ENCODE measurements at regions not wholly inside any gene's neighbourhood (a gene's known extent, or its start where the extent isn't known, plus 50 kb on each side); places are given as distances from the start of the nearest gene placed in this dataset.

GRCh38 chr13:109448629-109449028 lies 337.8 kb downstream of the IRS2 start:
- POLR2A ChIA-PET (ENCODE audit: low non-redundant PET) = no interaction called here
- H3K27ac ChIP-seq = no peak overlapping the region
- no peak for DNase-seq (ENCODE audit: low spot score)
- CTCF ChIA-PET = interaction anchor here (0.6 kb wide), 1 partner anchor 25 kb away, joined by 3 read pairs; no protein-coding TSS in a partner anchor
- no peak for TF ChIP-seq CTCF (conservative IDR thresholded peaks at IDR 0.05; ENCODE audit: low read depth)

GRCh38 chr13:109447667-109448066 lies 338.7 kb downstream of the IRS2 start:
- no peak overlapping the region for H3K27ac ChIP-seq
- CTCF ChIA-PET = no interaction called here
- TF ChIP-seq CTCF (conservative IDR thresholded peaks at IDR 0.05; ENCODE audit: low read depth) = no peak

GRCh38 chr13:109440320-109440719 lies 346.1 kb downstream of the IRS2 start:
- no peak for DNase-seq (ENCODE audit: low spot score)
- ChIA-PET POLR2A (ENCODE audit: low non-redundant PET) (no interaction called here), CTCF (no interaction called here)
- no peak overlapping the region for H3K27ac ChIP-seq
- TF ChIP-seq CTCF (conservative IDR thresholded peaks at IDR 0.05; ENCODE audit: low read depth) = no peak

More at GRCh38 chr13:109447667-109448066, 338.7 kb downstream of the IRS2 start:
- POLR2A ChIA-PET (ENCODE audit: low non-redundant PET) = no interaction called here
- DNase-seq (ENCODE audit: low spot score) = no peak

- H3K27ac ChIP-seq = no peak overlapping the region
- no peak for TF ChIP-seq CTCF (conservative IDR thresholded peaks at IDR 0.05; ENCODE audit: low read depth)
- CTCF ChIA-PET = no interaction called here
- no peak for DNase-seq (ENCODE audit: low spot score)
- POLR2A ChIA-PET (ENCODE audit: low non-redundant PET) = no interaction called here
Measured at GRCh38 chr13:109439813-109440212, 346.6 kb downstream of the IRS2 start.

- CTCF ChIA-PET = no interaction called here
- POLR2A ChIA-PET (ENCODE audit: low non-redundant PET) = no interaction called here
- DNase-seq (ENCODE audit: low spot score) = no peak
- TF ChIP-seq CTCF (conservative IDR thresholded peaks at IDR 0.05; ENCODE audit: low read depth) = no peak
- H3K27ac ChIP-seq = no peak overlapping the region
Measured at GRCh38 chr13:109436841-109437240, 349.5 kb downstream of the IRS2 start.

GRCh38 chr13:109436055-109436622 lies 350.2 kb downstream of the IRS2 start:
- ChIA-PET POLR2A (ENCODE audit: low non-redundant PET) (no interaction called here), CTCF (interaction anchor here (0.5 to 1.0 kb wide), 3 partner anchors 92 to 680 kb away, joined by 3 read pairs; no protein-coding TSS in a partner anchor)
- no peak for TF ChIP-seq CTCF (conservative IDR thresholded peaks at IDR 0.05; ENCODE audit: low read depth)
- H3K27ac ChIP-seq = peak overlapping the region; percentile 52; the same call in 1 of the 2 replicates
- DNase-seq (ENCODE audit: low spot score) = peak; percentile 87
